HAP-1 (cell line): ENCODE measurements at regions not wholly inside any gene's neighbourhood (a gene's known extent, or its start where the extent isn't known, plus 50 kb on each side); places are given as distances from the start of the nearest gene placed in this dataset.

Experiments
- DNase-seq, 2 experiments: peaks; one replicate each; pipeline ENCODE4 v3.0.0-alpha.2; 2016 to 2020; ENCODE audit warnings: low spot score in 2 of 2
- H3K27me3 ChIP-seq: fragments of 250-450 bp; sonication (Bioruptor Pico); 2 replicates; pipeline ENCODE4 v1.5.1; 2020; ENCODE audit warnings: low read depth, mild to moderate bottlenecking, moderate library complexity
- H3K36me3 ChIP-seq: fragments of 250-450 bp; sonication (Bioruptor Pico); replicated peaks from 2 replicates; pipeline ENCODE4 v1.5.1; 2020; ENCODE audit warnings: mild to moderate bottlenecking
- H3K4me1 ChIP-seq: fragments of 250-450 bp; sonication (Bioruptor Pico); 2 replicates; pipeline ENCODE4 v1.5.1; 2020; ENCODE audit warnings: mild to moderate bottlenecking
- H3K4me3 ChIP-seq: fragments of 250-450 bp; sonication (Bioruptor Pico); 2 replicates; pipeline ENCODE4 v1.5.1; 2020; ENCODE audit warnings: mild to moderate bottlenecking, moderate library complexity
- H3K9me3 ChIP-seq: fragments of 250-450 bp; sonication (Bioruptor Pico); 2 replicates; pipeline ENCODE4 v1.5.1; 2020; ENCODE audit warnings: mild to moderate bottlenecking, moderate library complexity
- in situ Hi-C: fragments of 300-500 bp; cut with MboI; formaldehyde crosslinking; loops from 3 replicates; pipeline ENCODE4 v1.14.3; 2020; ENCODE audit warnings: low sequenced_read_pairs, inconsistent platforms, mixed read lengths

- Histone ChIP-seq H3K4me1 (peaks cover 9% of the 10 kb centered on the region), H3K36me3 (no peaks in the 10 kb centered on the region), H3K27me3 (no peaks in the 10 kb centered on the region), H3K9me3 (no peaks in the 10 kb centered on the region), H3K4me3 (no peak overlapping the region)
- in situ Hi-C loops, result no loop called here
- no peak for DNase-seq
These were observed 197.4 kb upstream of the MKLN1 start for GRCh38 chr7:131130324-131130723.

DNA sequence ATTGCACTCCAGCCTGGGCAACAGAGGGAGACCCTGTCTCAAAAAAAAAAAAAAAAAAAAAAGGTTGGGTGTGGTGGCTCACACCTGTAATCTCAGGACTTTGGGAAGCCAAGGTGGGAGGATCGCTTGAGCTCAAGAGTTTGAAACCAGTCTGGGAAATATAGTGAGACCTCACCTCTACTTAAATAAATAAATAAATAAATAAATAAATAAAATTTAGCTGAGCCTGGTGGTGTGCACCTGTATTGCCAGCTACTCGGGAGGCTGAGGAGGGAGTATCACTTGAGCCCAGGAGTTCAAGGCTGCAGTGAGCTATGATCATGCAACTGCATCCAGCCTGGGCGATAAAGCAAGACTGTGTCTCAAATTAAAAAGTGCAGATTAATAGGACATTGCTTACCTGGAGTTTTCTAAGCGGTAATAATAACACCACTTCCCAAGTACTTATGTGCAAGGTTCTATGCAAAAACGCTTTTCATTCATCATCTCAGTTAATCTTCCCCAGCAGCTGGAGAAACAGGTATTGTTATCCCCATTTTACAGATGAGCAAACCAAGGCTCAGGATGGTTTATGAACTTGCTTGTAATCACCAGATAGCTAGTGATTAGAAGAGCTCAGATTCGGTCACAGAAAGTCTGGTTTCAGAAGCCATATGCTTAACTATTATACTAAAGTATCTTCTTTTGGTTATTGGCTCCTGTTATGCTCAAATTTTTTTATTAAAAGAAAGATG lies 196.5 kb upstream of the MKLN1 start:
- in situ Hi-C loops, result no loop called here
- no peak for DNase-seq
- Histone ChIP-seq H3K4me1 (peaks cover 9% of the 10 kb centered on the region), H3K4me3 (no peak overlapping the region), H3K27me3 (no peaks in the 10 kb centered on the region), H3K9me3 (no peaks in the 10 kb centered on the region), H3K36me3 (no peaks in the 10 kb centered on the region)

DNA sequence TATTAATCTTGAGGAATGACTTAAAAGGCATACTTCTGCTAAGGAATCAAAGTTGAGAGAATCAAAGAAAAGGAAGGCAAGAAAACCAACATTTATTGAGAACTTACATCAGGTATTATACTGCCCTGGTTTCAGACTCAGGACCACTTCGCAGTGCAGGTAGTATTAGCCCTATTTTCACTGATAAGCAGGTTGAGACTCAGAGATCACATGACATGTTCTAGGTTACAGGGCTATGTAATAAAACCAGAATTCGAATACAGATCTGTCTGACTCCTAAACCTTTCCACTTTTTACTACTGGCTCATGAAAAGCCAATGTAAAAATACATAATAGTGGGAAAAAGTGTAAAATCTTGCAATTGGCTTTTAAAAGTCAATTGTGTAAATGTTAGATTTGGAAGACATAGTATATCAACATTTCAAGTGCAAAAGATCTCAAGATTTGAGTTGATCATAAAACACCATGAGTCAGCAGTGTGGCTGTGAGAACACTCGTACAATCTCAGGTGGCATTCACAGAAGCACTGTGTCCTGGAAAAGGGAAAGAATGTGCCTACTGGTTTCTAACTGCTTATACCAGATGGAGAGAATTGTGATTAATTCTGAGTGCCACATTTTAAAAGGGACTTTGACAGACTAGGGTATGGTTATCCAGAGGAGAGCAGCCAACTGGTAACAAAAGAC lies 195.8 kb upstream of the MKLN1 start:
- no peaks in the 10 kb centered on the region for H3K36me3 ChIP-seq
- peaks cover 9% of the 10 kb centered on the region for H3K4me1 ChIP-seq
- in situ Hi-C loops, result no loop called here
- no peaks in the 10 kb centered on the region for H3K27me3 ChIP-seq
- no peak overlapping the region for H3K4me3 ChIP-seq
- DNase-seq, result no peak
- no peaks in the 10 kb centered on the region for H3K9me3 ChIP-seq

DNA sequence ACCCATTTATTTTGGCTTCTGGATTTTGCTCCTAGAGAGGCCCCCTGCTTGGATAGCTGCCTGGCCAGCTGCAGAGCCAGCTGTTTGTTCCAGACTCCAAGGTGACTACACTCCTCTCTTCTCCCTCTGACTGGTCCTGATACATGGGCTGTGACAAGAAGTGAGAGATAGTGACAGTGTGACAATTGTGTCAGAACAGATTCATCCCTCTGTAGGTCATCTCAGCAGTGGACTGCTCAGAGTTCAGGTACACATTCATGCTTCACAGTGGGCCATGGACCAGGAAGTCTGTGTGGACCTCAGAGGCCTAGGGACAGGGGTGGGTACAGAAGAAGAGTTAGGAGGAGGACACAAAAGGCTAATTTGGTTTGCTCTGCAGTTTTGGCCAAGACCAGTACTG lies 188.2 kb upstream of the MKLN1 start:
- DNase-seq, result no peak
- no peaks in the 10 kb centered on the region for H3K27me3 ChIP-seq
- H3K4me1 ChIP-seq, result peaks cover 4% of the 10 kb centered on the region
- H3K4me3 ChIP-seq, result no peak overlapping the region
- H3K9me3 ChIP-seq, result no peaks in the 10 kb centered on the region; the same call in 1 of the 2 replicates
- in situ Hi-C loops, result no loop called here
- no peaks in the 10 kb centered on the region for H3K36me3 ChIP-seq

DNA sequence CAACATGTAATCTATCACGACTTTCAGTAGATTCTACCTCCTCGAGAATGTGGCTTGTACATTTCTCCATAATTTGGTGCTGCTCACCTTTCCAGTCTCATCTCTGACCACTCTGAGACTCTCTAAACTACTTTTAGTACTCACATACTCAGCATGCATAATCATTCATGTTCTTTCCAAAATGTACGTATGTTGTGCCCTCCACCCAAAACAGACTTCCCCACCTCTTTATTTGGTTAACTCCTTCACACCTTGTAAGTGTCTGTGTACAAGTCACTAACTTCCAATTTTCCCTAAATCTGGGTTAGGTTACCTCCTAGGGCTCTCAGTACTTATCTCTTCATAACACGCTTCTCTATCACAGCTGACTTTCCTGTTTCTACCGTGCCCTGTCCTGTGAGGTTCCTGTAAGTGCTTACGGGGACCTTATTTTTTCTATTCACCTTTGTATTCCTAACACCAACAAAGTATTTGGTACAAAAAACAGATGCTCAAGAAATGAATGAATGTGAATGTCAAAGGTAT lies 186.2 kb upstream of the MKLN1 start:
- DNase-seq, result no peak
- H3K36me3 ChIP-seq, result no peaks in the 10 kb centered on the region
- no peaks in the 10 kb centered on the region; the same call in 1 of the 2 replicates for H3K9me3 ChIP-seq
- no peaks in the 10 kb centered on the region for H3K27me3 ChIP-seq
- no peaks in the 10 kb centered on the region for H3K4me1 ChIP-seq
- no peak overlapping the region for H3K4me3 ChIP-seq
- in situ Hi-C loops, result no loop called here

- no peak overlapping the region for H3K4me3 ChIP-seq
- H3K9me3 ChIP-seq, result no peaks in the 10 kb centered on the region; the same call in 1 of the 2 replicates
- H3K27me3 ChIP-seq, result no peaks in the 10 kb centered on the region
- DNase-seq, result no peak
- no peaks in the 10 kb centered on the region for H3K4me1 ChIP-seq
- H3K36me3 ChIP-seq, result no peaks in the 10 kb centered on the region
- in situ Hi-C loops, result no loop called here
These were observed 183.8 kb upstream of the MKLN1 start for GRCh38 chr7:131143869-131144268.

GRCh38 chr7:131145026-131145425 lies 182.7 kb upstream of the MKLN1 start:
- H3K4me3 ChIP-seq, result no peak overlapping the region
- in situ Hi-C loops, result no loop called here
- no peaks in the 10 kb centered on the region; the same call in 1 of the 2 replicates for H3K9me3 ChIP-seq
- H3K36me3 ChIP-seq, result no peaks in the 10 kb centered on the region
- no peaks in the 10 kb centered on the region for H3K4me1 ChIP-seq
- no peak for DNase-seq
- H3K27me3 ChIP-seq, result no peaks in the 10 kb centered on the region

- no peaks in the 10 kb centered on the region for H3K36me3 ChIP-seq
- H3K4me1 ChIP-seq, result no peaks in the 10 kb centered on the region
- no peak for DNase-seq
- H3K27me3 ChIP-seq, result no peaks in the 10 kb centered on the region
- in situ Hi-C loops, result no loop called here
- H3K9me3 ChIP-seq, result no peaks in the 10 kb centered on the region; the same call in 1 of the 2 replicates
- H3K4me3 ChIP-seq, result no peak overlapping the region
These were observed 181.9 kb upstream of the MKLN1 start for GRCh38 chr7:131145770-131146169.

- DNase-seq, result no peak
- H3K4me1 ChIP-seq, result no peaks in the 10 kb centered on the region
- no peaks in the 10 kb centered on the region for H3K36me3 ChIP-seq
- H3K4me3 ChIP-seq, result no peak overlapping the region
- H3K9me3 ChIP-seq, result no peaks in the 10 kb centered on the region; the same call in 1 of the 2 replicates
- H3K27me3 ChIP-seq, result no peaks in the 10 kb centered on the region
- in situ Hi-C loops, result no loop called here
These were observed 180.1 kb upstream of the MKLN1 start for GRCh38 chr7:131147604-131148003.

DNA sequence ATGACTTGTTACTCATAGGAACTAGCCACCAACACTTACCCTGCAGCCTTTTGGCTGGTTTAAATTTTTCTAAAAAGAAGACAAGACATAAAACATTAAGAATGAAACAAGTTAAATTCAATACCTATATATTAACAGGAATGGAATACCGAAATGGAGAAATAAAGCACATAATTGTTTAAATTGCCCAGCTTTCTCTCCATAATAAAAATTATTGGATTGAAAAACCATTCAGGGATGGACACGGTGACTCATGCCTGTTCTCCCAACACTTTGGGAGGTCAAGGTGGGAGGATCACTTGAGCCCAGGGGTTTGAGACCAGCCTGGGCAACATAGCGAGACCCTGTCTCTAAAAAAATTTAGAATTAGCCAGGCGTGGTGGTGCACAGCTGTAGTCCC lies 179.4 kb upstream of the MKLN1 start:
- Histone ChIP-seq H3K4me1 (no peaks in the 10 kb centered on the region), H3K4me3 (no peak overlapping the region), H3K36me3 (no peaks in the 10 kb centered on the region), H3K9me3 (no peaks in the 10 kb centered on the region), H3K27me3 (no peaks in the 10 kb centered on the region)
- in situ Hi-C loops, result no loop called here
- DNase-seq, result no peak

GRCh38 chr7:131148708-131149428 lies 178.8 kb upstream of the MKLN1 start:
- H3K27me3 ChIP-seq, result no peaks in the 10 kb centered on the region
- no peaks in the 10 kb centered on the region for H3K4me1 ChIP-seq
- no peaks in the 10 kb centered on the region for H3K36me3 ChIP-seq
- DNase-seq, result no peak
- in situ Hi-C loops, result no loop called here
- H3K9me3 ChIP-seq, result no peaks in the 10 kb centered on the region
- no peak overlapping the region for H3K4me3 ChIP-seq

DNA sequence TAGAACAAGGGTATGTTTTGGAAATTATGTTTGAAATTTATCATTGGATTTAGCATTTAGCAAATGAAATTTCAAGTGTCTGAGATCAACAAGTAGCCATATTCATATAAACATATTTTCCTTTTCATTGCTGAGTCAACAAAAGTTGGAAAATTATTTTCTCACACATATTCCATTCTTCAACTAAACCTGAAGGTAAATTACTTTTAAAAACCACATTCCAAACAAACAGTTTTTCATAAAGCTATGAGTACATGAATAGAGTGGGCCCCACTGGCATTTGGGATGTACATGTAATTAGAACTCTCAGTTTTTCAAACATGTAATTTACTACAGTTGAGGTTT lies 178.3 kb upstream of the MKLN1 start:
- Histone ChIP-seq H3K27me3 (no peaks in the 10 kb centered on the region), H3K4me1 (no peaks in the 10 kb centered on the region), H3K9me3 (no peaks in the 10 kb centered on the region), H3K36me3 (no peaks in the 10 kb centered on the region), H3K4me3 (no peak overlapping the region)
- no peak for DNase-seq
- in situ Hi-C loops, result no loop called here

GRCh38 chr7:131149840-131150239 lies 177.8 kb upstream of the MKLN1 start:
- in situ Hi-C loops, result no loop called here
- no peaks in the 10 kb centered on the region for H3K36me3 ChIP-seq
- no peak overlapping the region for H3K4me3 ChIP-seq
- DNase-seq, result no peak
- H3K27me3 ChIP-seq, result no peaks in the 10 kb centered on the region
- no peaks in the 10 kb centered on the region for H3K4me1 ChIP-seq
- no peaks in the 10 kb centered on the region for H3K9me3 ChIP-seq

DNA sequence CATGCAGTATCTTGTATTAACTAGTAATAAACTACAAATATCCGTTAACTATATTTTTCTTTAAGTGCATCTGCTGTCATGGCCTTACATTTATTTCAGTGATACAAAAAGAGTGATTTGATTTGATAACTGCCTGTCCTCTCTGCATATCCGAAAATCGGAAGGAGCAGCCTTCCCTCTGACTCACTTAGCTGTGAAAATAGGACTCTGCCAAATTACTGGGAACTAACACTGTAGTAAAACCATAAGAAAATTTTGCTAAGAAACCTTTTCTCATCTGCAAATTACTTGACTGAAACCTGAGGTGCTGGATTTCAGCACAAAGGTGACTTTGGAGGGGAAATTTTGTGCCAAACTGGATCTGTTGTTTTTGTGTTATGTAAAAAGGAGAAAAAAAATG lies 176.6 kb upstream of the MKLN1 start:
- no peak for DNase-seq
- H3K27me3 ChIP-seq, result no peaks in the 10 kb centered on the region
- no peak overlapping the region for H3K4me3 ChIP-seq
- H3K36me3 ChIP-seq, result no peaks in the 10 kb centered on the region
- in situ Hi-C loops, result no loop called here
- no peaks in the 10 kb centered on the region for H3K9me3 ChIP-seq
- H3K4me1 ChIP-seq, result no peaks in the 10 kb centered on the region
